Thyroid gland (tissue), 4 donors: ENCODE measurements at regions not wholly inside any gene's neighbourhood (a gene's known extent, or its start where the extent isn't known, plus 50 kb on each side); places are given as distances from the start of the nearest gene placed in this dataset.

Experiments
- POLR2A ChIP-seq, 2 donors: fragments of 450-650 bp; IDR thresholded peaks; one replicate each; pipeline ENCODE4 v1.6.1; 2017; ENCODE audit warnings: antibody characterized with exemption in 2 of 2, mild to moderate bottlenecking in 2 of 2, moderate library complexity in 1 of 2
- TF ChIP-seq, protein P1 (sequence below), 6 experiments: fragments of 200-600 bp in 3 of 6; fragments of 450-650 bp in 3 of 6; sonication (generic) in 3 of 6; IDR thresholded peaks; one replicate each; pipeline ENCODE4 v1.5.1; 2016 to 2019; ENCODE audit warnings: antibody characterized with exemption in 6 of 6, mild to moderate bottlenecking in 2 of 6, inconsistent platforms in 1 of 6, moderate library complexity in 1 of 6

GRCh38 chr9:87083986-87084385 lies 136.7 kb upstream of the GAS1 start:
- no peak for TF ChIP-seq POLR2A (IDR thresholded peaks at IDR 0.05)
- TF ChIP-seq, protein P1, sequence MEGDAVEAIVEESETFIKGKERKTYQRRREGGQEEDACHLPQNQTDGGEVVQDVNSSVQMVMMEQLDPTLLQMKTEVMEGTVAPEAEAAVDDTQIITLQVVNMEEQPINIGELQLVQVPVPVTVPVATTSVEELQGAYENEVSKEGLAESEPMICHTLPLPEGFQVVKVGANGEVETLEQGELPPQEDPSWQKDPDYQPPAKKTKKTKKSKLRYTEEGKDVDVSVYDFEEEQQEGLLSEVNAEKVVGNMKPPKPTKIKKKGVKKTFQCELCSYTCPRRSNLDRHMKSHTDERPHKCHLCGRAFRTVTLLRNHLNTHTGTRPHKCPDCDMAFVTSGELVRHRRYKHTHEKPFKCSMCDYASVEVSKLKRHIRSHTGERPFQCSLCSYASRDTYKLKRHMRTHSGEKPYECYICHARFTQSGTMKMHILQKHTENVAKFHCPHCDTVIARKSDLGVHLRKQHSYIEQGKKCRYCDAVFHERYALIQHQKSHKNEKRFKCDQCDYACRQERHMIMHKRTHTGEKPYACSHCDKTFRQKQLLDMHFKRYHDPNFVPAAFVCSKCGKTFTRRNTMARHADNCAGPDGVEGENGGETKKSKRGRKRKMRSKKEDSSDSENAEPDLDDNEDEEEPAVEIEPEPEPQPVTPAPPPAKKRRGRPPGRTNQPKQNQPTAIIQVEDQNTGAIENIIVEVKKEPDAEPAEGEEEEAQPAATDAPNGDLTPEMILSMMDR (IDR thresholded peaks at IDR 0.05) = no peak
